NCI-H2081 treated with DMSO at 0.1 percent for 48 hours (cell line): ENCODE measurements at regions not wholly inside any gene's neighbourhood (a gene's known extent, or its start where the extent isn't known, plus 50 kb on each side); places are given as distances from the start of the nearest gene placed in this dataset.

Experiments used
- DNase-seq: peaks from one replicate; lab custom pipeline; 2025; lab: John Stamatoyannopoulos, UW

DNA sequence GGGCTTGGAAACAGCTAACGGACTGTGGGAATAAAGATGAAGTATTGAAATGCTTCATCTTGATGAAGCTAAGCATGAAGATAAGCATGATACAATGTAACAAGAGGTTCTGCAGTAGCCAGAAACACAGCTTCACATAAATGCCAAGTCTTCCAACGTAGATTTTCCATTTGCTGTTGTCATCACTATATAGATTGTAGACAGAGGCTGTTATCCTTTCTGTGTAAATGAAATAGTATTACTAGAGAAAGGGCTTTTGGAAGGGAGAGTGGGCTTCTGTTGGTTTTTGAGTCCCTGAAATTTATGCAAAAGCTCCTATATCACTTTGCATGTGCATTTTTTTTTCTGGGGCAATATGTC, 649.0 kb downstream of the RNF144B start:
- no peak for DNase-seq

GRCh38 chr6:19037607-19038006, 650.5 kb downstream of the RNF144B start:
- no peak for DNase-seq

GRCh38 chr6:19039287-19039686, 652.1 kb downstream of the RNF144B start:
- DNase-seq, result no peak

DNA sequence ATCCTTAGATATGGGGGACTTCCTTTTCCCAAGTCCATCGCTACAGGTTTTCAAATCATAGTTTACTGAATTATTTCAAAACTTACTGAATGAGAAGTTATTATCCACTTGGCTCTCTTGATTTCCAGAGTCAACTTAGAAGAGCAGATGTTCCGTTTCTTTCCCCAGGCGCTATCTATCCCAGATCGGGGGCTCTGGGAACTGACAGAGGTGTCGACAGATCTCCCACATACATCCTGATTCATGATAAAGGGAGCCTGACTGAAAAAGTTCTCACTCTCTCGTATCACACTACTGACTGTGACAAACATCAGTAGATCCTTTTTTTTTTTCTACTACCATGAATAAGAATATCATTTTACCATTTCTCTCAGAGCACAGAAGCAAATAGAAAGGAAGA, 654.8 kb downstream of the RNF144B start:
- DNase-seq, result no peak

- DNase-seq, result no peak
Observed at GRCh38 chr6:19042420-19042819, 655.3 kb downstream of the RNF144B start.

- DNase-seq, result no peak
Observed at GRCh38 chr6:19050765-19051164, 663.6 kb downstream of the RNF144B start.

DNA sequence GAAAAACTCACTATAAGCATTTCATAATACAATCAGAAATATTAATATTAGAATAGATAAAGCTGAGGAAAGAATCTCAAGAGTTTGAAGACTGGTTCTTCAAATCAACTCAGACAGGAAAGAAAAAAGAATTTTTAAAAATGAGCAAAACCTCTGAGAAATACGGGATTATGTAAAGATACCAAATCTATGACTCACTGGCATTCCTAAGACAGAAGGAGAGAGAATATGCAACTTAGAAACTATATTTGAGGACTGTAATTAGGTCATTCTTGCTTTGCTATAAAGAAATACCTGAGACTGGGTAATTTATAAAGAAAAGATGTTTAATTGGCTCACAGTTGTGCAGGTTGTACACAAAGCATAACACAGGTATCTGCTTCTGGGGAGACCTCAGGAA, 665.1 kb downstream of the RNF144B start:
- no peak for DNase-seq

DNA sequence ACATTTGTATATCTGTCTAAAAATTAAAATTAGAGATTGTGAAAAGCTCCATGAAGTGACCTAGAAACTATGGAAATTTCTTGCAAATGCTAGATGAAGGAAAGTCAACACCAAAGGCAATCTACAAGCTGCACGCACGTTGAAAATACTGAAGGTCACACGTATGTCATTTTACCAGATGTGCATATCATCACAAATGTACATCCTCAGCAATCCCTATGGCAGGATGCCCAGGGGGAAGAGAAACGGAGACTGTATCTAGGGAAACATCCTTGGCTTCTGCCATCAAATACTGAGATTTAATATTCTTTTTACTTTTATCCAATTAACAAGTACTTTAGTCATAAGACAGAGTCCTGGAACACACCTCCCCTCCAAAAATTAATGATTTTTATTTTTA, 672.0 kb downstream of the RNF144B start:
- no peak for DNase-seq

- DNase-seq, result no peak
Observed at GRCh38 chr6:19067165-19067564, 680.0 kb downstream of the RNF144B start.

DNA sequence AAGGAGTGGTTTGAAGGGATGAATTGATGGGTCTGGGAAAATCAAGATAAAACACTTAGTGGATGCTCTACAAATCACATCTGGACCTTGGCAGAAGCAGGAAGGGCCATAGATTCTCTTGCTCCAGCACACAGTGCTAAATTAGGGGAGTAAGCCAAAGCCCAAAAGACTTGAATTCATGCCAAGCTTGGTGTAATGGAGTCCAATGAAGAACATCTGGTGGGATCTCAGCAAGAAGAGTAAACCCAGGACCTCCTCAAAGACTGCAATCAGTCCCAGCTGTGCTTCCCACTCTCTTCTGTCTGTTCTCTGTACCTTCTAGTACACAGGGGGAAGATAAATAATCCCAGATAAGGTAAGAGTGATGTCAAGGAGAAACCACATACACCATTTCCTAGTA, 683.4 kb downstream of the RNF144B start:
- no peak for DNase-seq

- no peak for DNase-seq
Observed at GRCh38 chr6:19083801-19084200, 696.7 kb downstream of the RNF144B start.

DNA sequence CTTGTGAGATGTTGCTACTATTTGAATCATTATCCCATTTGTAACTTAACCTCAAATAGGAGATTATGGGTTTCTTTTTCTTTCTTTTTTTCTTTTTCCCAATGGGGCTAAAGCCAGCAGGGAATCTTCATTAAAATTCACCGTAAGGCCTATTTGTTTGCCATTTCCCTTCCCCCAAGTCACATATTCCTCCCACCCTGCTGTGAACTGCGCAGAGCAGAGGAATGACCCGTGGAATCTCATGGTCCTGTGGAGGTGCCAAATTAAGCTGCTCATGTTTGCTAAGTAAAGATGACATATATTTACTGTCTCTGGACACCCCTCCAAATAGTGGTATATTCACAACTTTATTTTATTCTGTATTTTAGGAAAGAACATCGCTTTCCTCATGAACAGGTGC, 699.3 kb downstream of the RNF144B start:
- DNase-seq, result no peak

- DNase-seq, result no peak
Observed at GRCh38 chr6:19087296-19087695, 700.1 kb downstream of the RNF144B start.

GRCh38 chr6:19087897-19088296, 700.7 kb downstream of the RNF144B start:
- no peak for DNase-seq

GRCh38 chr6:19100752-19101151, 713.6 kb downstream of the RNF144B start:
- DNase-seq, result no peak

DNA sequence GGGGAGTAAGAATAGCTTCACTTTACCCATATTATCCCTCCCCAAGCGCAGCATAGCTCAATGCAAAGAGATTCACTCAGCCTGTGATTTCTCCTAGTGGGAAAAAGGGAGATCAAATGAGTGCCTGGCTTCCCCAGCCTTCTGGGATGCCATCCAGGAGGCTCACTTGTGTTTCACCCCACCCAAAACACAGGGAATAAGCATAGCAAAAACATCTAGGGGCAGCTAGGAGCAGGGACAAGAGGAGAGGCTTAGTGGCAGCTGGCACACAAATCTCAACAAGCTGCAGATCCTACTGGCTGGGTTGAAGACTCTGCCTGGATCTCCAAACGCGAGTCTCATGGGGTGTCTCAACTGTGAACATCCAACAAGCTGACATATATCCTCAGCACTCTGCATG, 715.8 kb downstream of the RNF144B start:
- no peak for DNase-seq

DNA sequence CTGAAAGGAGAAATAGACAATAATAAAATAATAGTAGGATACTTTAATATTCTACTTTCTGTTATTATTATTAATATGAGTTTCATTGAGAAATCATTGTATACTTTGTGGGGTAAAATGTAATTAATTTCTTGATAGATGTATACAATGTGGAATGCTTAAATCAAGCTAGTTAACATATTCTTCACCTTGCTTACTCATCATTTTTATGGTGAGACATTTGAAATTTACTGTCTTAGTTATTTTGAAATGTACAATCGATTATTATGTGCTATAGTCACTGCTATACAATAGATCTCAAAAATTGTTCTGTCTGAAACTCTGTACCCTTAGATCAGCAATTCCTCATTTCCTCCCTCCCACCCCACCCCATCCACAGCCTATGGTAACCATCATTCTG, 720.3 kb downstream of the RNF144B start:
- DNase-seq, result no peak

GRCh38 chr6:19121521-19121920, 715.6 kb upstream of the ID4 start:
- no peak for DNase-seq

GRCh38 chr6:19127081-19127480, 710.1 kb upstream of the ID4 start:
- DNase-seq, result no peak

- no peak for DNase-seq
Observed at GRCh38 chr6:19128701-19129100, 708.5 kb upstream of the ID4 start.

GRCh38 chr6:19135706-19136105, 701.5 kb upstream of the ID4 start:
- DNase-seq, result no peak

- DNase-seq, result no peak
Observed at GRCh38 chr6:19137505-19137904, 699.7 kb upstream of the ID4 start.

GRCh38 chr6:19142275-19142674, 694.9 kb upstream of the ID4 start:
- DNase-seq, result no peak

DNA sequence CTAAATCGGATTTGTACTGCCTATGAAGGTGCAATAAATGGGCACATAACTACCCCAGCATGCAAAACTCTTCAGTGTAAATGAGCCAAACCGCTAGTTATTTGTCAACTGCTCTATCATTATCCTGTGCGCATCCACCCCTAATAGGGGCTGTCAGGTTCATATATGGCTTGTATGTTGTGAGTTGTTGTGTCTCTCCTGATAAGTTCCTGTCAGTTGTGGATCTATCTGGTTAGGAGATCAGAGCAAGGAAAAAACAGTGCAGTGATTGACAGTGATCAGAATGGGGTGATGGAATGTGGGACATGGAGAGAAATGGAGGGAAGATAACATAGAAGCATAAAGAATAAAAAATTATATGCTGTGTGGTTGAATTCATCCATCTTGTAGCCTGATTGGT, 686.9 kb upstream of the ID4 start:
- no peak for DNase-seq

GRCh38 chr6:19153270-19153980, 683.7 kb upstream of the ID4 start:
- DNase-seq, result no peak
